ENCODE measurements at regions not wholly inside any gene's neighbourhood (a gene's known extent, or its start where the extent isn't known, plus 50 kb on each side); places are given as distances from the start of the nearest gene placed in this dataset.

DNA sequence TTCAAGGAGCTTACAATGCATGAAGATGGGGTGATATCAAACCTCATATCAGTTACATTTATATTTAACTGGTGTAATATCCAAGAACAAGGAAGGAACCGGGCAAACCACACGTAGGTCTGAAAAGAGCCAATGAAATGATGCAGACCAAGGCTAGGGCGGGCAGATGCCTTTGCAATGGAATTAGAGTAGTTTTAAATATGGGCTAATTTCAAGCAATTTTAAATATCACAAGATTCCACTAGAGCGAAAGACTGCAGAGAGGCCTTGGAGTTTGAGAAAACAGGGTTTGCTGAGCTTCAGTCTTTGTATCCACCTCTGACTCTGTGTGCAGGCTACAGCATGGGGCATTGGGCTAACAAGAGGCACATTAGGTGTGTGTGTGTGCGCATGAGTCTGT is 53.9 kb upstream of the ZNF536 start:
- no peak for DNase-seq (ENCODE audit: low read depth in 4 of 4, low spot score in 3 of 4)

GRCh38 chr19:30318936-30319335 is 53.2 kb upstream of the ZNF536 start:
- DNase-seq (ENCODE audit: low read depth in 4 of 4, low spot score in 3 of 4), result no peak

DNA sequence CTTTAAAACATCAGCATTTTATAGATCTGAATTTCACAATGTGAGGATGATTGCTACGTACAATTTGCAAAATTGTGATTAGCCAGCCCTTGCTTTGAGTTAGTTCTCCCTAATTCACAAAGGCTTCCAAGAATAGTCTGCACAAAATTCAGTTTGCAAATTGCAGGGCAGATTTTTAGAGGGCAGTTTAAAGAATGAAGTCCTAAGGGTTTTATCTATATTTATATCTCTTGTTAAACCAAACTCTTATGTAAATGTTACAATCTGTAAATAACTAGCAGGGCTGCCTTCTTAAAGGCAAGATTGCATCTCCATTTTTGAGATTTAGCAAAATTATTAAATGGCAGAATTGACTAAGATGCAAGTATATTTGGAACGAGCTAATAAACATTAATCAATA is 52.8 kb upstream of the ZNF536 start:
- DNase-seq (ENCODE audit: low read depth in 4 of 4, low spot score in 3 of 4), result no peak

- no peak for DNase-seq (ENCODE audit: low read depth in 4 of 4, low spot score in 3 of 4)
These were observed 52.3 kb upstream of the ZNF536 start for GRCh38 chr19:30319876-30320275.

GRCh38 chr19:30320466-30320865 is 51.7 kb upstream of the ZNF536 start:
- no peak for DNase-seq (ENCODE audit: low read depth in 4 of 4, low spot score in 3 of 4)

DNA sequence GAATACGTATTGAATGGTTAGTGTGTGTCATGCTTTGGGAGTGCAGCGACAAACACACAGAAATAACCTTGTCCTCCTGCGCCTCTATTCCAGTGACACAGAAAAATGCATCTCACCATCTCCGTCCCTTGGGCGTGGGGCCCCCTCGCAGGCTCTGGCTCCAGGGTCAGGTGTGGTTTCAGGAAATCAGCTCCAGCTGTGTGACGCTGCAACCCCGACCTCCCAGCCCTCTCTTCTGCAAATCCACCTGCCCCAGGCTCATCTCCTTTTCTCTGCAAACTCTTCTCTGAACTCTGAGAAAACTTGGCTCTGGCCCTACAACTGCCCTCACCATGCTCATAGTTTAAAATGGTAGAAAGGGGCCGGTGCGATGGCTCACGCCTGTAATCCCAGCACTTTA is 51.3 kb upstream of the ZNF536 start:
- DNase-seq (ENCODE audit: low read depth in 4 of 4, low spot score in 3 of 4), result no peak

All from left renal pelvis (tissue), 4 donors.